GM21786 (cell line): ENCODE measurements at regions not wholly inside any gene's neighbourhood (a gene's known extent, or its start where the extent isn't known, plus 50 kb on each side); places are given as distances from the start of the nearest gene placed in this dataset.
"Not testable (repeated sequence)": the region's sequence is repeated elsewhere in the genome, so short reads cannot be mapped to it uniquely, and the experiment has no call there.

Source experiments
- ATAC-seq: cut with Tn5 transposase; IDR thresholded peaks from one replicate; pipeline ENCODE4 v1.9.1; 2021; ENCODE audit not compliant: unreplicated experiment

DNA sequence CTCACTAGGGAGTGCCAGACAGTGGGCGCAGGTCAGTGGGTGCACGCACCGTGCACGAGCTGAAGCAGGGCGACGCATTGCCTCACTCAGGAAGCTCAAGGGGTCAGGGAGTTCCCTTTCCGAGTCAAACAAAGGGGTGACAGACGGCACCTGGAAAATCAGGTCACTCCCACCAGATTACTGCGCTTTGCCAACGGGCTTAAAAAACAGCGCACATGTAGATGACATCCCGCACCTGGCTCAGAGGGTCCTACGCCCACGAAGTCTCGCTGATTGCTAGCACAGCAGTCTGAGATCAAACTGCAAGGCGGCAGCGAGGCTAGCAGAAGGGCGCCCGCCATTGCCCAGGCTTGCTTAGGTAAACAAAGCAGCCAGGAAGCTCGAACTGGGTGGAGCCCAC lies 428.5 kb upstream of the SLC39A10 start:
- not testable (repeated sequence) for ATAC-seq

DNA sequence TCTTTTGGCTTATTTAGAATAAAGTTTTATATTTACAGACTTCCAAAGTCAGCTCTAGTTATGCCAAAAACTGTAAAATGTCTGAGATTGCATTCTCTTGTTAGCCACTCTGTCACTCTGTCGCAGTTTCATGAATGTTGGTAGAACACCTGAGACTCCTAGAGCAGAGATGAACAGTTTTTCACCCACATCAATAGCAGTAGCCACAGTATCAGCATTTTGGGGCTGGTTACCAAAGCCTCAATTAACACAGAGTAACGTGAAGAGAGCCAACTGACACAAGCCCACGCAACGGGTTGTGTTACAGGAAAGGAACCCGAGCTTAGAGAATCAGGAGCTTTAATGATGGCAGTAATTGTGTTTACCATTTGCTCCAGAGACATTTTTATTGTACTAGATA lies 443.0 kb upstream of the SLC39A10 start:
- no peak for ATAC-seq

DNA sequence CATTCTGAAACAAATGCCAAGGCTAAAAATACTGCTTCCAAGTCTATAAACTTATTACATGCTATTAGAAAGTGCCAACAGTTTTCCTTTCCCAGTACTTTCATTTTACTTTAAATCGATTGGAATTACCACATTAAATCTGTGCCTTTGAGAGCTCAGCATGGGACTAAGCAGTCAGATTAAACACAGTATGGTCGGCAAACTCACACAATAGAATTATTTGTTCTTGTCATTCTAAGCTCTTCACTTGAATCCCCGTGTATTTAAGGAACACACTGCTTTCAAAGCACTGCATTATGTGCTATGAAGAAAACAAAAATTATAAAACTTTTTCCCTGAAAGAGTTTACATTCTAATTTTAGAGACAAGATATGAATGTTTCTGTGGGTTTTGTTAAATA lies 444.4 kb upstream of the SLC39A10 start:
- ATAC-seq = no peak

DNA sequence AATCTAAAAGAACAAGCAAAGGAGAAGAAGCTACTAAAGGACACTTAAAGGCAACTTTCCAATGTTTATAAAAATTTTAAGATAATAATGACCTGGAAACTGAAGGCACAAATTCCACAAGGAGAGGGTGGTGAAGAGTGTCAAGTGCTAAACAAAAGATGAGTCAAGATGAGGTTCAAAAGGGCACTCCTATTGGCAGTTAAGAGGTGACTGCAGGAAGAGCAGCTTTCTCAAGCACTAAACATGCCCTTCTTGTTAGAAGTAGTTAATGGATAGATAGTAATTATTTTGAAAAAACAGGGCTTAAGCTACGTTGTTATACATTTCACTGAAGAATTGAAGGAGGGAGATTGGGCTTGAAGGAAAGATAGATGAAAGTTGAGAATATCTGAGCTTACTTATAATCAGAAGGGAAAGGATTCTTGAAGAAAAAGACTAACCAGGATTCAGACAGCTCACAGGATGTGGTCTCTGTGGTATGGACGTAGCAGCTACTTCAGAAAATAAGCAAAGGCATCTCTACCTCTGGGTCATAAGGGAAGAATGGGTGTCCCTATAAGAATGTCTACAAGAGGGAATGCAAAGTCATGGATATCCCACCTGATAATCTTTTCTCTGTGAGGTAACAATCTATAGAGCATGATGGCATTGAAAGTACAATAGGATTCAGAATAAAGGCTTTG lies 454.7 kb upstream of the SLC39A10 start:
- no peak for ATAC-seq

- no peak for ATAC-seq
Measured at GRCh38 chr2:195199864-195200263, 457.2 kb upstream of the SLC39A10 start.

DNA sequence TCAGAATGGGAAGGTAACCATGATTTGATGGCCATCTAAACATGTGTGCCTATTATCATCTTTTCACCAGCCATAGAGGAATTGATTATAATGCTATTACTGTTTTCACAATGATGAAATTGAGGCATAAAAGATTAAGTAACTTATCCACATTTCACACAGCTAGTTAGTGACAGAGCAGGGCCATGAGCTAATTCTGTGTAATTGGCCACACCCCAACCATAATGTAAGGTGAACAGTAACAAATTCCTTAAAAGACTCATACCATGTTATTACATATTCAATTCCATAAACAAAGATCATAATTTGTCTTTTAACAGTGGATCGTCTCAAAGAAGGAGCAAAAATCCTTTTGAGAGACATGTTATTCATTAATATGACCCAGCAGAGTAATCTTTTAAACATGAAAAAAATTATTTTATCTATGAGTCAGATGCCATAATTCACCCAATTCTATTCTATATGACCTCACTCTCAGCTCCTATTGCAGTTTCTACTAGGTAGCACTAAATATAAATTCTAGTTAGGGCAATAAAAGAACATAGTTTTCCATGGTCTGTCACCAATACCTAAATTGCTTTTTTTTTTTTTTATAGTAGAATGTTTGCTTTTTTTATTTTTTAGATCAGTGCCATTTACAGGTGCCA lies 475.8 kb upstream of the SLC39A10 start:
- ATAC-seq = no peak

DNA sequence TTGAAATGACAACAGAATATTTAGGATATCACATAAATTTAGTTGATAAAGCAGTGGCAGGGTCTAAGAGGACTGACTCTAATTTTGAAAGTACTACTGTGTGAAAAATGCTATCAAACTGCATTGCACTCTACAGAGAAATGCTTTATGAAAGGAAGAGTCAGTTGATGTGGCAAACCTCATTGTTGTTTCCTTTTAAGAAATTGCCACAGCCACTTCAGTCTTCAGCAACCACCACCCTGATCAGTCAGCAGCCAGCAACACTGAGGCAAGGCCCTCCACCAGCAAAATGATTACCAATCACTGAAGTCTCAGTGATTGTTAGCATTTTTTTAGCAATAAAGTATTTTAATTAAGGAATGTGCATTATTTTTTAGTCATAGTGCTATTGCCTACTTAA lies 488.7 kb upstream of the SLC39A10 start:
- no peak for ATAC-seq

DNA sequence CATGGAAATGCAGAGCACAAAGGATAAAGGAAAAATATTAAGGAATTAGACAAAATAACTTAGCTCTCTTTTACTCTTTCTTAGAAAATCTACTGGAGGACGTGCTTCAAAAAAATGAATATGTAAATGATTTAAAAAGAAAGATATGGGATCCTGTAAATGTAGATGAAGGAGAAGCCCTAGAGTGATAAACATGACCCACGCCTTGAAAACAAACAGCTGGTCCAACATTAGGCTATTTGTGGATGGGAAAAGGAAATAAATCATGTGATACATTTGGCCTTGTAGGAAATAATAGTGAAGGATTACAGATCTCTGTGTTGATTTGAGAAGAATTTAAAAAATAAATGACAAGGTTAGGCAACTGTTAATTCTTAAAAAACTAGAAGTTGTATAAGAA lies 492.1 kb upstream of the SLC39A10 start:
- ATAC-seq = no peak

DNA sequence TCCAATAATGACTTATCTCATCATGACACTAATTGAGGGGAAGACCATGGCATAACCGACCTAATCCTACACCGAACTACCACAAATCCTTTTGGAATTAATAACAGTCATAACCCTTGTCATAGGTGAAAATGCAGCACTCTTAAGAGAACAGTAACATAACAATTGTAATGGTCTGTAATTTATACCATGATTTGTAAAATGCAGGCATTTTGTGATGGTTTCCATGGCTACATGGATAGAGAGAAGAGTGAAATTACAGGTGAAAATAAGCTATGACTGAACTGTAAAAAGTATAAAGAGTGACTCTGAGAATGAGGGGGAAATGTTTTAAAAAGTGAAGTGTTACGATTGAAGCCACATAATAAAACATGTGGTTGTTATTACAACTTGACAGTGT lies 494.1 kb upstream of the SLC39A10 start:
- ATAC-seq = no peak

DNA sequence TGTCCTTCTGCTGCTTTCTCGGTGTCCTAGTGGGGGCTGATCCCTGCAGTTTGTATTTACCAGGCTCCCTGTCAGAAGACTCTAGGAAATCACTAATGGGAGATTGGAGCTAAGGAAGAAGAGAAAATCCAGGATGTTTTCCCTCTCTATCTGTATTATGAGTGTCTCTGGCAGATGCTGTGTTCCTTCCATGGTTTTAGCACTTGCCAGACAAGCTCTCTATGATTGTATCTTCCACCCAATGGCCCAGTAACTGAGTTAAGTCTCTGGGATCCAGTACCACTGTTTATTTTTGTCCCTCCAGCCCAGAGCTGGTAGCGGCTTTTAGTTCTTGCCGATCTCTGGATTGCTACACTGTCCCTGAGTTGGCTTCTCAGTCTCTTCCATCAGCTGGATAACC lies 494.8 kb upstream of the SLC39A10 start:
- no peak for ATAC-seq

- ATAC-seq = no peak
Measured at GRCh38 chr2:195160963-195161362, 496.1 kb upstream of the SLC39A10 start.

- ATAC-seq = no peak
Measured at GRCh38 chr2:195151711-195152110, 505.3 kb upstream of the SLC39A10 start.

DNA sequence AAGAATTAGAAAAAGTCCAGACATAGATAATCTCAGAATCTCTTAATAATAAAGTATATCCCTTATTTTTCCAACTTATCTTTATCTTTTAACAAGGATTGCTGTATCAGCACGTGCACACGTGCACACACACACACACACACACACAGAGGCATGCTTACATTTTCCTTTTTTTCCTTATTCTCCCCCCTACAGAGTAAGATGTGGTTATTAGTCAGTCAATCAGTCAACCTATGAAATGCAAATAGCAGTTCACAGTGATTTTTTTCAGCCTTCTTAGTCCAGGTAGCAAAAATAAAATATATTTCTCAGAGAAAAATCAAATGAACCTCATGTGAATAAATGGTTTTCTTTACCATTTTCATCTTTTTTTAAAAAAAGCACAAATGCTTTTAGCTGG lies 506.2 kb upstream of the SLC39A10 start:
- no peak for ATAC-seq

- ATAC-seq = no peak
Measured at GRCh38 chr2:195148004-195148403, 509.0 kb upstream of the SLC39A10 start.

- no peak for ATAC-seq
Measured at GRCh38 chr2:195146761-195147541, 510.1 kb upstream of the SLC39A10 start.

- no peak for ATAC-seq
Measured at GRCh38 chr2:195138435-195138834, 518.6 kb upstream of the SLC39A10 start.

DNA sequence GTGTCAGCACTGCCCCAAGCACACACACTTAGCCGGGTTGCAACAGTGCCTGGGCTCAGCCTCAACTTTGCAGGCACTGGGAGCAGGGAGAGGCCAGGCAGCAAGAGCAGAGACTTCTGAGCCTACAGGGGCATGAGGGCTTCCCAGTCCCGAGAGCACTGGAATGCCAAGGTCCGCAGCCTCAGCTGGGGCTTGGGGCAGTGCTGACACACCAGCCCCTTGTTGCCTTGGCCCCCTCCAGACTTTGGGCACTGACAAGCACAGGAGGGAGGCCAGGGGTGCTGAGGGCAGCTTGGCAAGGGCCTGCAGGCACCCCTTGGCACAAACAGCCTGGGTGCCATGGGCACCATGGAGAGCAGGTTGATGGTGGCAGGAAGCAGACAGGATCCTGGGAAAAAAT lies 531.1 kb upstream of the SLC39A10 start:
- ATAC-seq = not testable (repeated sequence)

GRCh38 chr2:195124391-195125079 lies 532.5 kb upstream of the SLC39A10 start:
- ATAC-seq = no peak

GRCh38 chr2:195122653-195123052 lies 534.4 kb upstream of the SLC39A10 start:
- ATAC-seq = no peak

GRCh38 chr2:195121341-195121740 lies 535.7 kb upstream of the SLC39A10 start:
- no peak for ATAC-seq

DNA sequence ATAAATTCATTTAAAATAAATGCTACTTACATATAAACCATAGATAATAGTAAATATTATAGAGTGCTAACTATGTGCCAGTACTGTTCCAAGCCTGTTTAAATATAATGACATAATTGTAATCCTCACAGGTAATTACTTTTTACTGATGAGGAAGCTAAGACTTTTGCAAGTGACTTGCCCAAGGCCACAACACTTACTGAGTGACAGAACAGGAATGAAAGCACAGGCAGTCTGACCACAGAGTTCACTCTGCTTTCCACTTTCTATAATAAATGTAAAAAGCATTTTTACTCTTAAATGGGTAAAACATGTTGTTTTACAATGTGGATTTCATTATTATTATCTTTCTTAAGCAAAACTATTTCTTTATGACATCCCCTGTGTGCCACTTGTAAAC lies 537.8 kb upstream of the SLC39A10 start:
- no peak for ATAC-seq

DNA sequence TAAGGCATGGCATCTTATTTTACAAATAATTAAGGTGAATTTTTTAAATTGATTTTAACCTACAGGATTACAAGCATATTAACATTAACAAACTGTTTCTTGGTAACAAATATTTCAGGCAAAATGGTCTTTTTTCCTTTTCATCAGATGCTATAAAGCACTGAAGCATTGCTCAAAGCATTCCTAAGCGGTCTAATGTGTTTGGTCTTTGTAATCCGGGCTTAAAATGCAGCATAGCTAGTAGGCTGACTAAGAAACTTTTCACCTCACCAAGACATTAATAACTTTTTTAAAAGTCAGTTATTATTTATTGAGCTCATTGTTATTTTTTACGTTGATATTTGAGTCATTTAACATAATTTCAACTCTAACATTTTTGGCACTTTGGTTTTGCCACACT lies 538.8 kb upstream of the SLC39A10 start:
- ATAC-seq = no peak
